ENCODE measurements at regions not wholly inside any gene's neighbourhood (a gene's known extent, or its start where the extent isn't known, plus 50 kb on each side); places are given as distances from the start of the nearest gene placed in this dataset.
A peak's percentile ranks its signal among the peaks of the same experiment; 100 is the strongest.
"Not testable (repeated sequence)": the region's sequence is repeated elsewhere in the genome, so short reads cannot be mapped to it uniquely, and the experiment has no call there.

DNA sequence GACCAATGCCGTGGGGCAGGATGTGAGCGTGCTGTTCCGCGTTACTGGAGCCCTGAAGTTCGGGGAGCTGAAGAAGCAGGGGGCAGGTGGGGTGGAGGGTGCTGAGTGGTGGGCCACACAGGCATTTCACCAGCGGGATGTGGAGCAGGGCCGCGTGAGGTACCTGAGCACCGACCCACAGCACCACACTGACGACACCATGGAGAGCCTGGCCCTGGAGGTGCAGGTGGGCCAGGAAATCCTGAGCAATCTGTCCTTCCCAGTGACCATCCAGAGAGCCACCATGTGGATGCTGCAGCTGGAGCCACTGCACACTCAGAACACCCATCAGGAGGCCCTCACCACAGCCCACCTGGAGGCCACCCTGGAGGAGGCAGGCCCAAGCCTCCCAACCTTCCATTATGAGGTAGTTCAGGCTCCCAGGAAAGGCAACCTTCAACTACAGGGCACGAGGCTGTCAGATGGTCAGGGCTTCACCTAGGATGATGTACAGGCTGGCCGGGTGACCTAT is 179.6 kb downstream of the TBC1D2B start:
- DNase-seq, result no peak

DNA sequence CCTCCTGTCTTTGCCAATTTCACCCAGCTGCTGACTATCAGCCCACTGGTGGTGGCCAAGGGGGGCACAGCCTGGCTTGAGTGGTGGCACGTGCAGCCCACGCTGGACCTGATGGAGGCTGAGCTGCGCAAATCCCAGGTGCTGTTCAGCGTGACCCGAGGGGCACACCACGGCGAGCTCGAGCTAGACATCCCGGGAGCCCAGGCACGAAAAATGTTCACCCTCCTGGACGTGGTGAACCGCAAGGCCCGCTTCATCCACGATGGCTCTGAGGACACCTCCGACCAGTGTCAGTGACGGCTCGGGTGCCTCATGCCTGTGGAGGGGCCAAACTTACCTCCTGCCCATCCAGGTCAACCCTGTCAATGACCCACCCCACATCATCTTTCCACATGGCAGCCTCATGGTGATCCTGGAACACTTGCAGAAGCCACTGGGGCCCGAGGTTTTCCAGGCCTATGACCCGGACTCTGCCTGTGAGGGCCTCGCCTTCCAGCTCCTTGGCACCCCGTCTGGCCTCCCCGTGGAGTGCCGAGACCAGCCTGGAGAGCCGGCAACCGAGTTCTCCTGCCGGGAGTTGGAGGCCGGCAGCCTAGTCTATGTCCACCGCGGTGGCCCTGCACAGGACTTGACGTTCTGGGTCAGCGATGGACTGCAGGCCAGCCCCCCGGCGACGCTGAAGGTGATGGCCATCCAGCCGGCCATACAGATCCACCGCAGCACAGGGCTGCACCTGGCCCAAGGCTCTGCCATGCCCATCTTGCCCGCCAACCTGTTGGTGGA is 180.2 kb downstream of the TBC1D2B start:
- not testable (repeated sequence) for DNase-seq

DNA sequence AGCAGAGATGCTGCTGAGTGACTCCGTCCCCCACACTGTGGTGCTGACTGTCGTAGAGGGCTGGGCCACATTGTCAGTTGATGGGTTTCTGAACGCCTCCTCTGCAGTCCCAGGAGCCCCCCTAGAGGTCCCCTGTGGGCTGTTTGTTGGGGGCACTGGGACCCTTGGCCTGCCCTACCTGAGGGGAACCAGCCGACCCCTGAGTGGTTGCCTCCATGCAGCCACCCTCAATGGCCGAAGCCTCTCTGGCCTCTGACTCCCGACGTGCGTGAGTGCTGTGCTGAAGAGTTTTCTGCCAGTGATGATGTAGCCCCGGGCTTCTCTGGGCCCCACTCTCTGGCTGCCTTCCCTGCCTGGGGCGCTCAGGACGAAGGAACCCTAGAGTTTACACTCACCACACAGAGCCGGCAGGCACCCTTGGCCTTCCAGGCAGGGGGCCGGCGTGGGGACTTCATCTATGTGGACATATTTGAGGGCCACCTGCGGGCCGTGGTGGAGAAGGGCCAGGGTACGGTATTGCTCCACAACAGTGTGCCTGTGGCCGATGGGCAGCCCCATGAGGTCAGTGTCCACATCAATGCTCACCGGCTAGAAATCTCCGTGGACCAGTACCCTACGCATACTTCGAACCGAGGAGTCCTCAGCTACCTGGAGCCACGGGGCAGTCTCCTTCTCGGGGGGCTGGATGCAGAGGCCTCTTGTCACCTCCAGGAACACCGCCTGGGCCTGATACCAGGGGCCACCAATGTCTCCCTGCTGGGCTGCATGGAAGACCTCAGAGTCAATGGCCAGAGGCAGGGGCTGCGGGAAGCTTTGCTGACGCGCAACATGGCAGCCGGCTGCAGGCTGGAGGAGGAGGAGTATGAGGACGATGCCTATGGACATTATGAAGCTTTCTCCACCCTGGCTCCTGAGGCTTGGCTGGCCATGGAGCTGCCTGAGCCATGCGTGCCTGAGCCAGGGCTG is 181.1 kb downstream of the TBC1D2B start:
- not testable (repeated sequence) for DNase-seq

GRCh38 chr15:77895742-77896141 is 181.8 kb downstream of the TBC1D2B start:
- DNase-seq, result no peak

DNA sequence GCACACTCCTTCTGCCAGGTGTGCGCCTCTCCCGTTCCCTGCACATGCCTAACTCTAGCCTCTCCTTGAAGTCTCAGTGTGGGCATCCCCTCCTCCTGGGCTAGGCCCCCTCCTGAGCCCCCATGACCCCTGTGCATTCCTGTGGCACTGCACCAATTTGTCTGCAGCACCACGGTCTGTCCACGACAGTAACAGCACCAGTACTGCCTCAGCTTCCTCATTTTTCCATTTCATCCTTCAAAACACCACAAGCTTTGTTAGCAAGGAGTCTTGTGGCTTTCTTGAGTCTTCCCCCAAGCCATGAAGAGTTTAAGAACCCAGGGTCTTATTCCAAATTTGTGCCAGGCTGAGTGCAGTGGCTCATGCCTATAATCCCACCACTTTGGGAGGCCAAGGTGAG is 182.4 kb downstream of the TBC1D2B start:
- DNase-seq, result not testable (repeated sequence)

DNA sequence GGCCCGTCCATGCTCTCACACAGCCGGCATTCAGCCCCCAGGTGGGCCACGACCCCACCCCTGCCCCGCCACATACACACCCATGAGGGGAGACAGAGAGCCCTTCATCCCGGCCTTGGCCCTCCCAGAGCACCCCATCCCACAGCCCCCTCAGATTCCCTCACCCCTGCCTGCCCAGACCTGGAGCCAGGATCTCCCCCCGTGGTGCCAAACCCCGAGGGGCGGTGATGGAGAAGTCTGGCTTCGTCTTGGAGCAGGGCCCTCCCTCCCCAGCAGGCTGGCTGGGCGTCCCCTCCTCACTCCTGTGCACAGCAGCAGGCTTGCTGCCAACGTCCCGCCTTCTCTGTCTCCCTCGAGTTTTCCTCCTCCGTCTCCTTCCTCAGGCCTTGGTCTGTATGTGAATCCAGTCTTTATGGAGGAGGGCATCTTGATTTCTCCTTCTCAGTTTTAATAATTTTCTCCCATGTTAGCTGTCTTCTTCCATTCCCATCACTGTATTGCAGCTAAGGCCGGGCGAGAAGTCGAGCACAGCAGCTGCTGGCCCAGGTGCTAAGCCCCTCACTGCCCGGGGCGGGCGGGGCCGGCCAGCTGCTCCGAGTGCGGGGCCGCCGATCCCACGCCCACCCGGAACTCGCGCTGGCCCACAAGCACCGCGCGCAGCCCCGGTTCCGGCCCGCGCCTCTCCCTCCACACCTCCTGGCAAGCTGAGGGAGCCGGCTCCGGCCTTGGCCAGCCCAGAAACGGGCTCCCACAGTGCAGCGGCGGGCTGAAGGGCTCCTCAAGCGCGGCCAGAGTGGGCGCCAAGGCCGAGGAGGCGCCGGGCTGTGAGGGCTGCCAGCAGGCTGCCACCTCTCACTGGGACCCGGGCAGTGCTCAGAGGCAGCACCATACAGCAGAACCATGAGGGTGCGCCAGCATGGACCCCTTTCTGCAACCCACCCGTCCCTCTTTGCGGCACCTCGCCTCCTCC is 183.6 kb downstream of the TBC1D2B start:
- DNase-seq, result not testable (repeated sequence)

- not testable (repeated sequence) for DNase-seq
Observed at GRCh38 chr15:77893246-77893645, 184.3 kb downstream of the TBC1D2B start.

- no peak for DNase-seq
Observed at GRCh38 chr15:77892335-77892734, 185.2 kb downstream of the TBC1D2B start.

GRCh38 chr15:77891862-77892261 is 185.6 kb downstream of the TBC1D2B start:
- DNase-seq, result not testable (repeated sequence)

GRCh38 chr15:77890911-77891801 is 186.4 kb downstream of the TBC1D2B start:
- DNase-seq, result peak in 1 of 56 donors; percentile 5

DNA sequence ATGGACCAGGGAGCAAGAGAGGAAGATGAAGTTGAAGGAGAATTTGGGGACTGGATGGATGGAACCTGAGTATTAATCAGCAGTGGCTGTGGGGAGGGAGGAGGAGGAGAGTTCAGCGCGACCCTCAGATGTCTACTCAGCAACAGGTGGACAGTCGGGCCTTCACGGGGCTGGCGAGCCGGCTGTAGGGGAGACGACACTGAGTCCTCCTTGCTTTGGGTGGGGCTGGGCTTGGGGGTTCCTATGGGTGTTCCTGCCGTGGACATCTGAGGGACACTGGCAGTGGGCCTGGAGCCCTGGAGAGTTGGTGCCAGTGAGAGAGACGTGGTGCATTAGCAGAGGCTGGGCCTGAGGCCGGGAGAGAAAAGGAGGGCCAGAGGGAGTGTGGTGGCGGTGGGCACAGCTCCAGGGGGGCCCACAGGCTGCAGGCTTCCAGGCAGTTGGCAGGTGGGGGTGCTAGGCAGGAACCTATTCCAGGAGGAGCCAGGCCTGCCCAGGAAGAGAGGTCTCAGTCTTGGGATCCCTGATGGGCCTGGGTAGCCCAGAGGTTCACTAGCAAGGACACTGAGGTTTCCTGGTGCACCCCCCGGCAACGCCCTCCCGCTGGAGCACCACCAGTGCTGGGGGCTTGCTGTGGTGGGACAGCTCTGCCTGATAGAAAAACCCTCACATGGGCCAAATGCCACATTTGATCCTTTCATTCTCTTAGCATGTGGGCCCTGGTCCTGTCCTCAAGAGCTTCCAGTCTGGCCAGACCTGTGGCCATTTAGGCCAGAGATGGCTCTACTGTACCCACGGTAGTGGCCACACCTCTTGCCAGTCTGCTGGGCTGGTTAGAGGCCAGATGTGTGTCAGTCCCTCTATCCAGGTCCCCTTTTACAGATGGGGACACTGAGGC is 187.4 kb downstream of the TBC1D2B start:
- not testable (repeated sequence) for DNase-seq

GRCh38 chr15:77889009-77889806 is 188.3 kb downstream of the TBC1D2B start:
- no peak for DNase-seq

DNA sequence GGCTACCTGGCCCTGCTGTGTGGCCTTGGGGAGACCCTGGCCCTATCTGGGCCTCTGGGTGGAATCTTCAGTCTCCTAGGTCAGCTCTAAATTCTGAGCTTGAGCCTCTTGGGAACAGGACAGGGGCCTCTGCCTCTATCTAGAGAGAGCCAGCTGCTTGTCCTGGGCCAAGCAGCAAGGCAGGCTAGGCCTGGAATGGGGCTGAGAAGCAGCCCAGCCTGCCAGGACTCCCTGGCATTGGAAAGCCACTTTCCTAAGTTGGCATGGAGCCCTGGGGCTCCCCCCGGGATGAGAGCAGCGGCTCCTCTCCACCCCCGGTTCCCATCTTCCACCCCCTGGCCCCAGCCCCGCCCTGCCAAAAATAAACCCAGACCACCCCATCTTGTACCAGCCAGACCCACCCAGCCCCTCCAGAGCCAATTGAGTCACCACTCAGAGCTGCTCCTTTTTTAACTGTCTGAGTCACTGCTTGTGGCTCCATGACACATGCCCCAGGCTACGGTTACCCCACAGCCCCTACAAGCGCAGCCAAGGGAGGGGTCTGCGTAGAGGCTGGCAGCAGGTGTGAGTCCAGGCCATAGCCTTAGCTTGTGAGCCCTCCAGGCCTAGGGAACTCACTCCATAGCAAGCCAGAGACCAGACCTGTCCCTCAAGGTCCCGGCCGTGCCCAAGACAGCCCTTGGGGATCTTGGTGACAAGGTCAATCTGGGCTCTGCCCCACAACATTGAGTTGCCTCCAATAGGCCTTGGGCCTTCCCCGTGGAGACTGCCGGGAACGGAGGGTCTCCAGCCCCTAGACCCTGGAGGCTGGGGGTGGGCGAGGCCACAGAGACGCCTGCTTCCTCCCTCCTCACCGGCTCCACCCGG is 189.7 kb downstream of the TBC1D2B start:
- DNase-seq, result not testable (repeated sequence)

DNA sequence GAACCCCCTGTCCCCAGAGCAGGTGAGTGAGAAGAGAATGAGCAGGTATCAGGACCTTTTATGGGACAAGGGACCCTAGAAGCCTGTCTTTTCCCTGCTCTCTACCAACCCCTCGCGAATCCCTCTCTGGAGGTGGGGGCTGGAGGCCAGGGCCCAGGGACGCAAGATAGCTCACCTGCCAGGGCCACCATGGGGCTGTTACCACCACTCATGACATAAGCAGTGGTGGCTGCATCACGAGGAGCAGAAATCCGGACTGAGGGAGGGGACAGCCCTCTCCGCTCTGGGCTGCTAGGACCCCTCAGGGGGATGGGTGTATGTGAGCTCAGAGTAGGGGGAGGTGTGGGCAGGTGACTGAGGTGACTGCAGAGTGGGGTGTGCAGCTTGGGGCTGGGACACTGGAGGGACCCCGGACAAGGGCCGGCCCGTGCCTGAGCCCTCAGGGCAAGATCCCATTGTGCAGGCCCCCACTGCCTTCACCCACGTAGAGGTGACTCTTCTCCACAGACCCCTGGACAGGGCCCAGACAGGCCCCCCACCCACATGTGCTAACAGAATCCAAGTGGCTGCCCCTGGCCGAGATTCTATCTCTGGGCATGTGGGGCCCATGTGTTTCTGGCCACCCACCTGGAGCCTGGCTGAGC is 190.6 kb downstream of the TBC1D2B start:
- no peak for DNase-seq

DNA sequence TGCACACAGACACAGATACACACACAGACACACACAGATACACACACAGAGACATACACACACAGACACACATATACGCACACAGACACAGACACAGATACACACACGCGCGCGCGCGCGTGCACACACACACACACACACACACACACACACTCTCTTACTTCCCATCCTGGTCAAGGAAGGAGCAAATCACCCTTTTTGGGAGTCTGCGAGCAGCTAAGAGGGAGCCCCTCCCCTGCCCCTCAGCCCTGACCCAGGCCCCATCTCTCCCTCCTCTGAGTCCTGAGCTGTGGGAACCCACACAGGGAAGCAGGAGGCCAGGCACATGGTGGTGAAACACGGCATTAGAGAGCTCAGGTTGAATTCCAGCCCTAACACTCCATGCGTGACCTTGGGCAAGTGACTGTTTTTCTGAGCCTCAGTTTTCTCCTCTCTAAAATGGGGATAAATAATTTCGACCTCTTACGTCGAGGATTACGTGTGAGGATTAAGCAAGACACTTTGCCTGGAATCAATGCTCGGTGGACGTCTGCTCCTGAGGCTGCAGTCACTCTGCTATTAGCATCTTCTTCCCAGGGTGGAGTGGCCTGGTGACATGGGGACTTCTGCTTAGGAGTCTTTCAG is 191.5 kb downstream of the TBC1D2B start:
- not testable (repeated sequence) for DNase-seq

GRCh38 chr15:77883012-77883411 is 194.5 kb downstream of the TBC1D2B start:
- not testable (repeated sequence) for DNase-seq

Data from nucleus accumbens (tissue), 56 donors.